ENCODE measurements at regions not wholly inside any gene's neighbourhood (a gene's known extent, or its start where the extent isn't known, plus 50 kb on each side); places are given as distances from the start of the nearest gene placed in this dataset.
A peak's percentile ranks its signal among the peaks of the same experiment; 100 is the strongest.

DNA sequence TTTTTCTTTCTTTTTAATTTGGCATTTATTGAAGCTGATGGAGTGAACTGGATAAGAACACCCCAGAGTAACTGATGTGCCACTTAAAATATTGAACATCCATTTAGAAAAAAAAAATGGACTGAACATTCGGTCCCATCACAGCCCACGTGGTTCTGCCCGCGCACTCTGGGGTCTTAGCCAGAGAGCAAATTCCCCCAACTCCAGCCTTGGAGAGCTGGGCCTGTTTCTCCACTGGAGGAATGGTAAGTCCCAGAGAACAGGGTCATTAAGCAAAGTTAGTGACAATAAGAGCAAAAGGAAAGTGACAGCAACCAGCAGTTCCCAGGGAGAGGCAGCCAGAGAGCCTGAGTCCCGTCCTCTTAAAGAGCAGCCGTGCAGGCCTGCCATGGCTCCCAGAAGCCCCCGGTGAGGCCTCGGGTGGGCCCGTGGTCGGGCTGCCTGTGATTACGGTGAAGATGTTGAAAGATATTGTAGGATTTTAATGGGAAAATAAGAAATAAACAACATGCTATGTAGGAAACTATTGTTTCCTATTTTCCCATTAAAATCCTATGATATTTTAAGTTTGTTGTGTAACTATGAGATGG is 487.9 kb upstream of the MKI67 start:
- no peak for DNase-seq (ENCODE audit: low read depth, low spot score)

DNA sequence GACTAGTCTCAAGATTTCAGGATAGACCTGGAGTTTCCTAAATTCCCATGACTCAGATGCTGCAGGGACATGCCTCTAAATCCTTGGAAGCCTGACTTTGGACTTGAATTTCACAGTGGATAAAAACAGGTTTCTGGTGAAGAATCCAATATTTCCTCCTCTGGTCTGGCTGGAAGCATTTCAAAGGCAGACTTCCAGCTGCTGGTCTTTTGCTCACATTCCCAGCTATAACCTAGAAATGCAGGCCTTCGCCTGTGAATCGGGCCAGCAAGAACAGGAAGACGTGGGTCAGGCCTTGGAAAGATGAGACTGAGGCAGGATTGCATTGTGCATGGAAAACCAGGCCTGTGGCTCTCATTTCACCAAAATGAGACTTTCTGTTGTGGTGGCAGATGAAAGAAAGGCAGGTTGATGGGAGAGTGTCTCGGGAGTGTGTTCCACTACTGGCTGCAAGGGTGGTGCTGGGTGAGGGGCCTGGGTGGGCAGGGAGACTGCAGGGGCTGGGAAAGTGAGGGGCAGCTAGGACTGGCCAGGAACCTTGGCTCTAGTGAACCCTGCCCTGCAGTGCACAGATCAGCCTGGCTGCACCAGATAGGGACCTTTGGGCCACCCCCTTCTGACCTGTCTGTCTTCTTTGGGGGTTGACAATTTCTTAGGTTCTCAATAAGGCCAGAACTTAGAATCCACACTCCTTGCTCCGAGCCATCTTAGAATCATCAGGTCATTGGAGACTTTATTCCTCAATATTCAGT is 488.8 kb upstream of the MKI67 start:
- DNase-seq (ENCODE audit: low read depth, low spot score), result no peak

DNA sequence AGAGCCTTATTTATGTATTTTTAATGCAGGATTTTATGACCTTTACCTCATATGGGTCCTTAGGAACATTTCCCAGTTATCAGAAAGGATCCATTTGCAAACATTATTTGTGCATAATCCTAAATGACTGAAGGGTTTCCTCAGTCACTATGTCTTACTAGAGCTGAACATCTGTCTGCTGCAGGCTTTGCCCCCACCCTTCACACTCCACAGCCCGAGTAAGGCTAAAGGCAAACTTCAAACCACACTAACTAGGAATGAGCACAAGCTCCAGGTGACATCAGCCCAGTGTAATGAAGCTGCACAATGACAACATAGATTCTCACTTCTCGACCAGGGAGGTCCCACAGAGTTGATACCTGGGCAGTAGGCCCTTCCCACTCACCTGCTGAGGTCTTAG is 491.3 kb upstream of the MKI67 start:
- DNase-seq (ENCODE audit: low read depth, low spot score), result no peak

DNA sequence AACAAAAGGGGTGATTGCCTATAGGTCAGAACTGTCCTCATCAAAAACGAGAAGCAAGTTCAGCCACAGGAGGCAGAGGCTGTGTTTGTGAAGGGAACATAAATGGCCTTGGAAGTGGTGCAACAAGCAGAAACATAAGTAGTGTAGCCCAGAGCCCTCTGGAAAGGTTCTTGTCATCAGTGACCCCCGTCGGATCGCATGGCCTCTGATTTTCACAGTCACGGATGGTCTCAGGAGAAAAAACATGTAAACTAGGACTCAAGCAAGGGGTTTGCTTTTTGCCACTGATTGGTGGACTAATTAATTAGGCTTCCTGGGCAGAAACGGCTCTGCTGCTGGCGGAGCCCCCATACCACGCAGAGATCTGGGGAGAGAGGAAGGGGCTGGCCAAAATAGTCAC is 496.5 kb upstream of the MKI67 start:
- no peak for DNase-seq (ENCODE audit: low read depth, low spot score)

DNA sequence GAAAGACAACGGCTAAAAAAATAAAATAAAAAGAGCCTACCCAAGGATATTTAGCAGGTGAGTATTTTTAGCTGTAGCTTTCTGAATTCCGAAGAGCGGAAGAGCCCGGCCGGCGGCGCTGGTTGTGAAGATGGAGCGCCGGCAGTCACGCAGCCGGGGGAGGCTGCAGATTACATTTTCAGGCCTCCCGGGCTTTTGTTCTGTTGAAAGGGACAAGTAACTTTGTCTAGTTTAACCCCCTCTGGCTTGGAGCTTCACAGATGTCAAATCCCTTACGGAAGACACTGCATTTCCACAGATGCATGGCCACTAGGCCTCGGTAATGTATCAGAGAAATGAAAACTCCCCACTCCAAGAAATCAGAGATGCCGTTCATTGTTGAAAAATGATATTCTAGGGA is 497.6 kb upstream of the MKI67 start:
- no peak for DNase-seq (ENCODE audit: low read depth, low spot score)

DNA sequence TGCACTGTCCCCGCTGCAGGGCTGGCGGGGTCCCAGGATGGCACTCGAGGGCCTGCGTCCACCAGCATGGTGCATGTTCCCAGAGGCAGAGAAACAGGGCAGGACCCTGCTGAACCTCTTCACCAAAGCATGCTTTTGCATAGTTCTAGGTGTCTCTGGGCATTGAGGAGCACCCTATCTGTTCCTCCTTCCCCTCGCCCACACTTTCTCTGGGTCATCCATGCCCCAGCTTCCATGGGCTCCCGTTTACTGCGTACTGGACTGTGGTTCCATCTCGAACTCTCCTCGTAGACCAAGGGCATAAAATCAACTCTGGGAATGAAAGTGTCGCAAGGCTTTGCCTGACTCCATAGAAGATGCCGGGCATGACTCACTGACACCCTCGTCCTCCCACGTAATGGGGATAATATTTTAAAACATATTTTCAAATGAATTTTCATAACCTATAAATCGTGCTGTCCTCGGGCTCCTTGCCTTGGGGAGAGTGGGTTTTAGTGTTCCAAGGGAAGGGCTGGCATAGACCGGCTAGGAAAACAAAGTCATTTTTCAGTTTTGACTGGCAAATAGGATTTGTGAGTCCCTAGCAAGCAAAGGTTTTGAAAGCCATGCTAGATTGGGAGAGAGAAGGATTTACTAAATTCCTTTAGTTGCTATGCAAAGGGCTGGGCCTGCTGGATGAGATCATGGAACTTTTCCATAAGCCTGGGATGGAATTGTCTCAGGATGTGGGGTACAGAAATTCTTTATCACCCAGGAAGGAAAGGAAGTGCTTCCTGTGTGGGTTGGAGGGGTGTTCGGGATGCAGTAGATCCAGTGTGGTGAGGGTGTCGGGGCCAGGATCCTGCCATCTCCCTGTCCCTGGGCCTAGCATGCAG is 498.7 kb upstream of the MKI67 start:
- no peak for DNase-seq (ENCODE audit: low read depth, low spot score)

DNA sequence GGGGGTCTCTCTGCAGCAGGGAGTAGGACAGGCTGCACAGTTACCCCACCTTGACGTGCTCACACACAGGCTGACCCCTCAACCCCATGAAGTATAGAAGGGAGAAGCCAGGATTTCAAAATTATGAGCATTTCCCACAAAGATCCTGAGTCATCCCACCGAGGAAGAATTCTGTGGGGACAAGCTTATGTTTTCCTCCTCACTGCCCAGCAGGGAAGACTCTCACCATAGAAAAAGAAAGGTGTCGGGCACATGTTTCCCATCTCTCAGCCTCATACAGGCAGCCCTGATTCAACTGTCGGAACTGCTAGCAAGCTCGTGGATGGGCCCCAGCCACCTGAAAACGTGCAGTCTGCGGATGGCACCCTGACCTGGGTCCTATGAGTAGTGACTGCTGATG is 499.7 kb upstream of the MKI67 start:
- no peak for DNase-seq (ENCODE audit: low read depth, low spot score)

DNA sequence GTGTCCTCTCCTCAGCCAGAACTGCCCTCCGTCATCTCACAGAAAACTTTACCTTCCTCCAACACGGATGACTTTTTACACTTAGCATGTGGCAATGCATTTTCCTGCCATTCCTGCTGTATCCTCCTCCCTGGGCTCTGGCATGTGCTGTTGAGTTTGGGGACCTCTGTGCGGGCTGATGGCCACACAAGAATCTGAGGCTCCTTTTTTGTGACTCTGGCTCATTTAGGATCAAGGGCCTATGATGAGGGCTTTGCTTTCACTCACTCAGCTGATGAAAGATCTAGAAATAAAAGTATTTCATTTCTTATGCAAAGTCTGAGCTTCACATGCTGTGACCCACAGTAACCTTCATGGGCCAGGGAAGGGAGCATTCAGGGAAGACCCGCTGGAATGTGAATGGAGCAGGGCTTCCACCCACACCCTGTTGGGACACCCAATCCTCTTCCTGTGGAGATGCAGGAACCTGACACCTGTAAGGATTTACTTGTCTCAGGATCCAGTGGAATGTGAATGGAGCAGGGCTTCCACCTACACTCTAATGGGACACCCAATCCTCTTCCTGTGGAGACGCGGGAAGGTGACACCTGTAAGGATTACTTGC is 500.3 kb upstream of the MKI67 start:
- peak; percentile 47 for DNase-seq (ENCODE audit: low read depth, low spot score)

DNA sequence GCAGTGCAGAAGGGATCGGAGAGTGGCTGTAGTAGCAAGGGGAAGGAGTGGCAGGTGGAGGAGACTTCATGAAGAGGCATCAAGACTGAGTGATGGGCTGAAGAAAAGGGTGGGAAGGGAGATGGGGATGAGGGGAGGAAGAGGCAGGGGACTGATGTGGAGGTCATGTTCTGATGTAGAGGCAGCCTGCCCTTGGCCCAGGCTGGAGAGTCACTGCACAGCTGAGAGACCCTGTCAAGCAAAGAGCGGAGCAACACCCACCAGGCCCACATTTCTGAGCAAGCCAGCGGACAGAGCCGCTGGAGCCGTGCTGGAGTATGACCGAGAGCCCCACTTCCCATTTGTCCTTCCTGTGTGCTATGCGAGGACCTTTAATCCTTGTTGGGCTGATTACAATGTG is 501.6 kb upstream of the MKI67 start:
- DNase-seq (ENCODE audit: low read depth, low spot score), result no peak

DNA sequence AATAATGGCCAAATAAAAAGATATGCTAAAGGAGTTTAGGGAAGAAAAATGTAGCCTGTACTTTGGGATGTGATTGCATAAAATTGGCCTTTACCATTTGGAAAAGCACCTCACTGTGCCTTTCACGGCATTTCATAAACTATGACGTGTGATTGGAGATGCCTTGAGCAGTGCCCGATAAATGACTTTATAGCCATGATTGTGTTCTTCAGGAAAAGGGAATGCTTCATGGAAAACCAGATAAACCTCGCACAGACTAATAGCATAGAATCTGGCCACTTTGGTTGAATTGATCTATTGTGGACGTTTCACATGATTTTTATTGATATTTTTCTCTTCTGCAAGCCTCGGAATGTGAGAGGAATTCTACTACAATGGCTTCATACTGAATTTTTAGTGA is 502.0 kb upstream of the MKI67 start:
- DNase-seq (ENCODE audit: low read depth, low spot score), result no peak

DNA sequence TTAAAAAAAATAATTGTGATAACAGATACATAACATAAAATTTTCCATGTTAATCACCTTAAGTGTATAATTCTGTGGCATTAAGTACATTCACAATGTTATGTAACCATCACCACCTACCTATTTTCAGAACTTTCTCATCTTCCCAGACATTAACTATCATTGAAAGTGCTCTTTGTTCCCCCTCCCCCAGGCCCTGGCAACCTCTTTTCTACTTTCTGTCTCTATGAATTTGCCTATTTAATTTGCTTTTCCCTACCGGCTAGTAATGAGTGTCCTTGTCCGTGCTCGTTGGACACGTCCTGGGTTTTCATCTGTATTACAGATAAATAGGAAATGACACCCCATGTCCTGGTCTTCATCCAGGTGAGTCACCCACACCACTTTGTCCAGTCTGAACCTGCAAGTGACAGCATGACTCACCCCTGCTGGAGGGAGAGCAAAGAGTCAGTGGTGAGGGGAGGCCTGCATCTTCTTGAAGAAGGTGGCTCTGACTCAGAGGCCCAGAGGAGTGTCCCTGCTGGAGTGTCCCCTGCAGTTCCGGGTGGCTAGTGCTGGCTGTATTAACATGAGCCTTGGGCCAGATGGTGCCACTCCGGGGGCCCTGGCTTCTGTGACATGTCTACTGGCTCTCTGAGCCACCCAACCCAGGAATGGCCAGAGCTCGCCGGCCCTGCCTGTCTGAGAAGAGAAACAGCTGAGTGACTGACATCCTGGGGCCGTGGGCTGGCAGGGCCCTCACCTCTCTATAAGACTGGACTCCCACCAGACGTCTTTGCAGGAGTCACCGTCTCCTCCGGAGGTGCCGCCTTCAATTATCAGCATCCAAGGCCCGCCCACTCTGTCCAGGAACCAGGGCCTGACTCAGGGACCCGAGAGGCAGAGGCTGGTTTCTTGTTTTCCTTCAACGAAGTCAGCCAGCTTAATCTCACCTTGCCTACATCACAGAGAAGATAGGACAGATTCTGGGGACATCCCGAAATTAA is 503.2 kb upstream of the MKI67 start:
- peak; percentile 43 for DNase-seq (ENCODE audit: low read depth, low spot score)

DNA sequence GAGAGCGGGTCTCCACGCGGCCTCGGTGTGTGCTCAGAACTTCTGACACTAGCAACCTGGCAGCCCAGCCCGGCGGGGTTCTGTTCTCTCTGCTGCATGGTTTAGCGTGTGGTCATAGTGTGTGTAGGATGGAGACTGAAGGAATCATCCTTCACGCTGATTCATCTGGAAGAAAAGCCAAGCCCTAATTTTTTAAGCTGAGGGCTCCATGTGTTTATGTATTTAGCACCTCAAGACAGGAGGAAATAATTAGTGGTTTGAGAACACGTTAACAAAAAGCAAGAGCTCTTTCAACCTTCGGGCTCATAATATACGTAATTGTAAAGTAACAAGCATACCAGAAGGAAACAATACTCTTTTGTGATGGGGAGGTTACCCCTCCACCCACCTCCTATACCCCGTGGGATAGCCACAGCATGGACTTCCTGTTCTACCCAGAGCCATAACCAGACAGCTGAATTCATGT is 504.6 kb upstream of the MKI67 start:
- DNase-seq (ENCODE audit: low read depth, low spot score), result no peak

DNA sequence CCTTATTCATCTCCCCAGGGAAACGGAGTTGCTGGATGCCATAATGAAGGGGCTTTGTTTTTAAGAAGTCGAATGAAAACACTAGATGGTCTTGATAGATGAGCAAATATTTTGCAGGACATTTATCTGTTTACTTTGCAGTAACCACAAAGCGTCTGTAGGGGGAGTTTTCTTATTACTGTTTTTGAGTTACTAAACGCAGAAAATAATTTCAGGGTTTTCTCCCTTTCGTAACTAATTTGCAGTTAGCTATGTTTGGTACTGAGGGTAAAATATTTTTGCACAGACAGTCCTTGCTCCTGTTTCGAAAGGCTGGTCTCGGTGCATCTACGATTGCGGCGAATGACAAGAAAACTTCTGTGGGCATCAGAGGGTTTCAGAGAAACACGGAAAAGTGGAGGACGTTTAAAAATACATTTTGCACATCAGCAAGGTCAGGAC is 505.6 kb upstream of the MKI67 start:
- DNase-seq (ENCODE audit: low read depth, low spot score), result no peak

DNA sequence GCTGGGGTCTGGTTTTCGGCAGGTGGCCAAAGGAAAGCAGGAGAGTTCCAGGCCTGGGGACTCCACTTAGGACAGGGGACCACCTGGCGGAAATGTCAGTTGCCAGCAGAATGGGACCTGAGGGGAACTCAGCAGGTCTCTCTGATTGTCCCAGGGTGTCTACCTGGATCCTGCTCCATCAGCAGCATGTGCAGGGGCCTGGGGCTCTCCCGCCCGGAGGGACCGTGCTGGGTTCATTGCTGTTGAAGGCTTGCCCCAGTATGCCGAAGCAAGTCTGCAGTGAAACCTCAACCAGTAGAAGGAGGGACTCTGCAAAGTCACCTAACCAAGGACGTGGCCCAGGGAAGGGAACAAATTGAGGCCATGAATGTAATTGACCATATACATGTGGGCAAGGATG is 506.5 kb upstream of the MKI67 start:
- DNase-seq (ENCODE audit: low read depth, low spot score), result no peak

DNA sequence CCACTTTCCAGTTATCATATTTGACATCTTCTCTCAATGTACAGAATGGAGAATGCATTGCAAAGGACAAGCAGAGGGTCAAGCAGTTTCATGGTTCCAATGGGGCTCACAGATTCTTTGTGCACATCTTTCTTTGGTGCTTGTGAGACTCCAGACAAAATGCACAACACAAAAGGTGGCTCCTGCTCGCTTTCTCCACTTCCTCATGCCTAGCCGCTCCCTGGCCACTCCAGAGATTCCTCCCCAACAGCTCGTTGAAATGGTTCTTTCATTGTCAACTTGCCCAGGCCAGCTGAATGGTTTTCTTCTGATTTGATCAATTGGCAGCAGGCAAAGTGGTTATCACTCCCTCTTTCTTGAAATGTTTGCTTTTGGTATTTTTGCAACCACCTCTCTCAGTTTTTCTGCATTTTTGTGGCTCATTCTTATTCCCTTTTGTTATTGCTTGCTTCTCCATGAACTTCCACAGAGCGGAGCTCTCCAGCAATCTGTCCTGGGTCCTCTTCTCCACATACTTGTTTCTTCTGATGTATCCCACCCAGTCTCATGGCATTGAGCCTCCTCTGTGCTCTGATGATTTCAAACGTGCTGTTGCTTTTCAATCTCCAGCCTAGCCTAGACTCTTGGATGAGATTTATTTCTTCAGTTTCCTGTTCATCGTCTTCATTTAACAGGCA is 507.8 kb upstream of the MKI67 start:
- no peak for DNase-seq (ENCODE audit: low read depth, low spot score)

DNA sequence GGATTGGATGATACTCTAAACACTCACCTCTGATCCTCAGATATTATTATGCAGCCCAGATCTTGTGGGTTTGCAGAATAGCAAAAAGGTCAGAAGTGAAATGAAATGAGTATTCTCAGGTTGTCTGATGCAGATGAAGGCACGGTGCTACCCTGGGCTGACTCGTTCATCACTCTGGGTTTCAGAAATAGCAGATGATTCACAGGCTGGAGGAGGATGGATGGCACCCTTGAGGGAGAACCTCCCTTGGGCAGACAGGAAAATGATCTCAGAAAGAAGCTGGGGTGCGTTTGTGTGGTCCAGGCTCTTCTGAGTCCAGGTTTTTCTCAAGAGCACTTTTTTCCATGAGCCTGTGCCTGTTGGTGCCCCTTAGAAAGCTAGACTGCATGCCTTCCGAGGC is 515.8 kb upstream of the MKI67 start:
- no peak for DNase-seq (ENCODE audit: low read depth, low spot score)

DNA sequence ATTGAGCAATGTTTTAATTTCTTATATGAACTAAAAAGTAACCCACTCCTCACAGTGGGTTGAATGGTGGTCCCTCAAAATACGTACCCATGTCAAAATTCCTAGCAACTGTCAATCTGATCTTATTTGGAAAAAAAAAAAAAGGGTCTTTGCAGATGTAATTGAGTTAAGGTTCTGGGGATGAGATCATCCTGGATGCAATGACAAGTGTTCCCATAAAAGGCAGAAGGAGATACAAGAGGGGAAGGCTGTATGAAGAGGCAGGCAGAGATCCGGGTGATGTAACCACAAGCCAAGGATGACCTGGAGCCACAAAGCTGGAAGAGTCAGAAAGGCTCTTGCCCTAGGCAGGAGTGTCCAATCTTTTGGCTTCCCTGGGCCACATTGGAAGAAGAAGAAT is 516.3 kb upstream of the MKI67 start:
- no peak for DNase-seq (ENCODE audit: low read depth, low spot score)

DNA sequence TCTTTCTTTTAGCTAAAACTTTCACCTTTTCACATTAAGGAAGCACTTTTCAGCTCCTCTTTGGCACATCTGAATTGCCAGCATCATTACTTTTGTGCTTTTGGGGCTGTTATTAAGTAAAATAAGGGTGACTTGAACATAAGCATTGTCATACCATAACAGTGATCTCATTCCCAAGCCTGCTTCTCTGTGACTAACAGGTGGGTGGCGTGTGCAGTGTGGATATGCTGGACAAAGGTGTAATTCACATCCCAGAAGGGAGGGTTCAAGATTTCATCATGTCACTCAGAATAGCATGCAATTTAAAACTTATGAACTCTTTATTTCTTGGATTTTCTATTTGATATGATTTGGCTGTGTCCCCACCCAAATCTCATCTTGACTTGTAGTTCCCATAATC is 517.4 kb upstream of the MKI67 start:
- DNase-seq (ENCODE audit: low read depth, low spot score), result no peak

DNA sequence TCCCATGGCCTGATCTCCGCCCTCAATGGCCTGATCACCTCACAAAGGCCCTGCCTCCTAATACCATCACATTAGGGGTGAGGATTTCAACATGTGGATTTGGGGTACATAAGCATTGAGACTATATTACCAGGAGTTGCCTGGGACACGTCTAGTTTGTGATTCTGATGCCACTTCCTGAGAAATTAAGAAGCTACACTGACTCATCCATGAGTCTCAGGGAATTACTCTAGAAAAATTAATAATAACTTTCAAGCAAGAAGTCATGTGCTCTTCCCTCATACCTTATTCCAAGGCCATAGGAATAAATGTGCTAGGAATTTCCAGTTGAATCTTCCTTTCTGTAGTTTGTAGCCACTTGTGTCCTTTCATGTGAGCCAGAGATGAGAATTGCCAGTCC is 519.3 kb upstream of the MKI67 start:
- DNase-seq (ENCODE audit: low read depth, low spot score), result no peak

DNA sequence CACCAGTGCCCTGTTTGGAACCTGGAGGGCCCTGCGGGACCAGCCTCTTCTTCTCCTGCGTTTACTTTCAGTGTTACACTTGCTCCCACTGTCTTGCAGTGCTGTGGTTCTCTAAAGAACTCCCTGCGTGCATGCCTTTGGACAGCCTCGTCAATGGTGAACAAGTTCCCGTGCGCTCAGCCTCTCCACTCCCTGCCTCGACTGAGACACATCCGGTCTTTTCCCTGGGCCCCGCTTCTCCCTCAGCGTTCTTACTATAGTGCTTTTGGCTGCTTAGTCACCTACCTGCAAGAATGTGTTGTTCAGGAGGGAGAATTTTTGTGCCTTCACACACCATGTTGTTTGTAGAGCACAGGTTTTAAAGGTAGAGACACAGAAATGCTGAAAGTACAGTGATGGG is 520.7 kb upstream of the MKI67 start:
- no peak for DNase-seq (ENCODE audit: low read depth, low spot score)

All from ELF-1 (cell line).